ENCODE measurements at regions not wholly inside any gene's neighbourhood (a gene's known extent, or its start where the extent isn't known, plus 50 kb on each side); places are given as distances from the start of the nearest gene placed in this dataset.
"Not testable (repeated sequence)": the region's sequence is repeated elsewhere in the genome, so short reads cannot be mapped to it uniquely, and the experiment has no call there.

DNA sequence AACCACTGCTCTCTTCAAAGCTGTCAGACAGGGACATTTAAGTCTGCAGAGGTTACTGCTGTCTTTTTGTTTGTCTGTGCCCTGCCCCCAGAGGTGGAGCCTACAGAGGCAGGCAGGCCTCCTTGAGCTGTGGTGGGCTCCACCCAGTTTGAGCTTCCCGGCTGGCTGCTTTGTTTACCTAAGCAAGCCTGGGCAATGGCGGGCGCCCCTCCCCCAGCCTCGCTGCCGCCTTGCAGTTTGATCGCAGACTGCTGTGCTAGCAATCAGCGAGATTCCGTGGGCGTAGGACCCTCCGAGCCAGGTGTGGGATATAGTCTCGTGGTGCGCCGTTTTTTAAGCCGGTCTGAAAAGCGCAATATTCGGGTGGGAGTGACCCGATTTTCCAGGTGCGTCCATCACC lies 586.9 kb downstream of the HTR1B start:
- not testable (repeated sequence) for TF ChIP-seq CTCF (IDR thresholded peaks at IDR 0.05; ENCODE audit: insufficient read depth, low read length); POLR2AphosphoS5 (IDR thresholded peaks at IDR 0.05; ENCODE audit: low read depth); GABPA (IDR thresholded peaks at IDR 0.05; ENCODE audit: low read depth); SPI1 (IDR thresholded peaks at IDR 0.05; ENCODE audit: borderline replicate concordance, low read depth)

All from HL-60 (cell line).